ENCODE measurements at regions not wholly inside any gene's neighbourhood (a gene's known extent, or its start where the extent isn't known, plus 50 kb on each side); places are given as distances from the start of the nearest gene placed in this dataset.

DNA sequence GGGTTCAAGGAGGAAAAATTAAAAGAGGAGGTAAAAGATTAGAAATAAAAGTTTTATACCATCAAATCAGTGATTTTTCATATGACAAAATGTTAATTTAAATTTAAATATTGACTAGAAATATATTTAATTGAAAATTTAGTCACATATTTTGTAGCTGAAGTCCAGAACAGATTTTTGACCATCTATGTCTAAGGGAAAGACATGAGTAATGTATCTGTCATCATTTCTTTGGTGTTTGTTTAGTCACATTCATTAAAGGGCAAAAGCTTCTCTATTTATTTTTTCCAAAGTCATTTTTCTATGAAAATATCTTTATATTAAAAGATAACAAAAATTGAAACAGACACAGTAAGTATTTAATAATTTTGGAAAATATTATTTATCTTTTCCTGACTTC lies 252.0 kb upstream of the ISL1 start:
- ChIA-PET POLR2A (no interaction called here), CTCF (no interaction called here)
- no peaks in the 10 kb centered on the region for H3K36me3 ChIP-seq (ENCODE audit: control insufficient read depth in 2 of 2, insufficient read depth in 1 of 2, low read length in 2 of 2)
- H3K4me1 ChIP-seq (ENCODE audit: control insufficient read depth, insufficient read depth, low read length): no peaks in the 10 kb centered on the region
- no peak overlapping the region for H3K4me3 ChIP-seq (ENCODE audit: low read depth, low read length)
- no peak overlapping the region for H3K27ac ChIP-seq (ENCODE audit: extremely low read depth, low read depth, low read length)
- no peak for TF ChIP-seq HOXD13 (CRISPR knock-in tag; IDR thresholded peaks at IDR 0.05; ENCODE audit: borderline replicate concordance)
- H3K9me3 ChIP-seq (ENCODE audit: control insufficient read depth, insufficient read depth, low read depth, low read length): no peaks in the 10 kb centered on the region

DNA sequence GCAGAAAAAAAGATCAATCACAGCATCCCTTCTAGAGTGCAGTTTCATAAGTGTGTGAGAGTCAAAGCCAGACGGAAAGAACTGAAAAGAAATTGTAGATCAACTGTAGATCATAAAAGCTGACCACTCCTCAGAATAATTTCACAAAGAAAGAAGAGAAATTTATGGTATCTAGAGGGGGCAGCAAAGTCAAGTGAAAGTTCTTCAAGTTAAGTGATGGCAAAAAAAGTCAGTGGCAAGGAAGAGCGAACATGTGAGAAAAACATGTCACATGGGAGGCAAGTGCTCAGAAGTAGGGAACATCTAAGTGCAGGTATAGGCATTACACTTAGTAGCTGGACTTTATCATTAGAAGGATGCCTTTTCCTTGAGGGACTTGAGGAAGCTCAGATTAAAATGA lies 245.1 kb upstream of the ISL1 start:
- Histone ChIP-seq H3K9me3 (ENCODE audit: control insufficient read depth, insufficient read depth, low read depth, low read length) (no peaks in the 10 kb centered on the region; the same call in 1 of the 2 replicates), H3K4me1 (ENCODE audit: control insufficient read depth, insufficient read depth, low read length) (no peaks in the 10 kb centered on the region), H3K27ac (ENCODE audit: extremely low read depth, low read depth, low read length) (no peak overlapping the region), H3K36me3 (ENCODE audit: control insufficient read depth in 2 of 2, insufficient read depth in 1 of 2, low read length in 2 of 2) (no peaks in the 10 kb centered on the region), H3K4me3 (ENCODE audit: low read depth, low read length) (no peak overlapping the region)
- POLR2A ChIA-PET: no interaction called here
- TF ChIP-seq REPIN1 (tag by site-specific recombination; IDR thresholded peaks at IDR 0.05; ENCODE audit: low read depth): no peak
- no peak for TF ChIP-seq ZNF521 (tag by site-specific recombination; IDR thresholded peaks at IDR 0.05)
- TF ChIP-seq ZNF121 (tag by site-specific recombination; IDR thresholded peaks at IDR 0.05): no peak
- no peak for TF ChIP-seq SETDB1 (IDR thresholded peaks at IDR 0.05; ENCODE audit: insufficient read length, low read length)
- TF ChIP-seq ZEB2 (tag by site-specific recombination; IDR thresholded peaks at IDR 0.05): no peak
- TF ChIP-seq ZNF175 (tag by site-specific recombination; IDR thresholded peaks at IDR 0.05): no peak
- TF ChIP-seq ZNF302 (tag by site-specific recombination; IDR thresholded peaks at IDR 0.05; ENCODE audit: low read depth): no peak
- no peak for TF ChIP-seq ZNF266 (tag by site-specific recombination; IDR thresholded peaks at IDR 0.05; ENCODE audit: low read depth)
- no peak for TF ChIP-seq ZNF140 (tag by site-specific recombination; IDR thresholded peaks at IDR 0.05)
- no peak for TF ChIP-seq FEZF1 (tag by site-specific recombination; IDR thresholded peaks at IDR 0.05)
- no peak for TF ChIP-seq ZNF341 (tag by site-specific recombination; IDR thresholded peaks at IDR 0.05; ENCODE audit: low read depth)
- TF ChIP-seq, protein P1, sequence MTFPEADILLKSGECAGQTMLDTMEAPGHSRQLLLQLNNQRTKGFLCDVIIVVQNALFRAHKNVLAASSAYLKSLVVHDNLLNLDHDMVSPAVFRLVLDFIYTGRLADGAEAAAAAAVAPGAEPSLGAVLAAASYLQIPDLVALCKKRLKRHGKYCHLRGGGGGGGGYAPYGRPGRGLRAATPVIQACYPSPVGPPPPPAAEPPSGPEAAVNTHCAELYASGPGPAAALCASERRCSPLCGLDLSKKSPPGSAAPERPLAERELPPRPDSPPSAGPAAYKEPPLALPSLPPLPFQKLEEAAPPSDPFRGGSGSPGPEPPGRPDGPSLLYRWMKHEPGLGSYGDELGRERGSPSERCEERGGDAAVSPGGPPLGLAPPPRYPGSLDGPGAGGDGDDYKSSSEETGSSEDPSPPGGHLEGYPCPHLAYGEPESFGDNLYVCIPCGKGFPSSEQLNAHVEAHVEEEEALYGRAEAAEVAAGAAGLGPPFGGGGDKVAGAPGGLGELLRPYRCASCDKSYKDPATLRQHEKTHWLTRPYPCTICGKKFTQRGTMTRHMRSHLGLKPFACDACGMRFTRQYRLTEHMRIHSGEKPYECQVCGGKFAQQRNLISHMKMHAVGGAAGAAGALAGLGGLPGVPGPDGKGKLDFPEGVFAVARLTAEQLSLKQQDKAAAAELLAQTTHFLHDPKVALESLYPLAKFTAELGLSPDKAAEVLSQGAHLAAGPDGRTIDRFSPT (tag by site-specific recombination; IDR thresholded peaks at IDR 0.05): no peak
- no peak for TF ChIP-seq WT1 (tag by site-specific recombination; IDR thresholded peaks at IDR 0.05)
- TF ChIP-seq, protein P2, sequence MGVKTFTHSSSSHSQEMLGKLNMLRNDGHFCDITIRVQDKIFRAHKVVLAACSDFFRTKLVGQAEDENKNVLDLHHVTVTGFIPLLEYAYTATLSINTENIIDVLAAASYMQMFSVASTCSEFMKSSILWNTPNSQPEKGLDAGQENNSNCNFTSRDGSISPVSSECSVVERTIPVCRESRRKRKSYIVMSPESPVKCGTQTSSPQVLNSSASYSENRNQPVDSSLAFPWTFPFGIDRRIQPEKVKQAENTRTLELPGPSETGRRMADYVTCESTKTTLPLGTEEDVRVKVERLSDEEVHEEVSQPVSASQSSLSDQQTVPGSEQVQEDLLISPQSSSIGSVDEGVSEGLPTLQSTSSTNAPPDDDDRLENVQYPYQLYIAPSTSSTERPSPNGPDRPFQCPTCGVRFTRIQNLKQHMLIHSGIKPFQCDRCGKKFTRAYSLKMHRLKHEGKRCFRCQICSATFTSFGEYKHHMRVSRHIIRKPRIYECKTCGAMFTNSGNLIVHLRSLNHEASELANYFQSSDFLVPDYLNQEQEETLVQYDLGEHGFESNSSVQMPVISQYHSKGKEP (tag by site-specific recombination; IDR thresholded peaks at IDR 0.05): no peak
- TF ChIP-seq ZFP41 (tag by site-specific recombination; IDR thresholded peaks at IDR 0.05; ENCODE audit: borderline replicate concordance): no peak
- no peak for TF ChIP-seq ZNF624 (tag by site-specific recombination; IDR thresholded peaks at IDR 0.05)
- TF ChIP-seq GLI4 (tag by site-specific recombination; IDR thresholded peaks at IDR 0.05): no peak
- TF ChIP-seq ZNF777 (tag by site-specific recombination; IDR thresholded peaks at IDR 0.05; ENCODE audit: borderline replicate concordance): no peak
- no peak for TF ChIP-seq ZNF664 (tag by site-specific recombination; IDR thresholded peaks at IDR 0.05)
- CTCF ChIA-PET: no interaction called here

DNA sequence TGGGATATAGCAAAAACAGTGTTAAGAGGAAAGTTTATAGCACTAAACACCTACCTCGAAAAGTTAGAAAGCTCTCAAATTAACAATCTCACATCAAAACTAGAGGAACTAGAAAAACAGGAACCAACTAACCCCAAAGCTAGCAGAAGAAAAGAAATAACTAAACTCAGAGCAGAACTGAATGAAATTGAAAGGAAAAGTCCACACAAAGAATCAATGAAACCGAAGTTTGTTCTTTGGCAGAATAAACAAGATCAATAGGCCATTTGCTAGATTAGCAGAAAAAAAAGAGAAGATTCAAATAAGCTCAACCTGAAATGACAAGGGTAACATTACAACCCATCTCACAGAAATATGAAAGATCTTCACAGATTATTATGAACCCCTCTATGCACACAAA lies 234.8 kb upstream of the ISL1 start:
- TF ChIP-seq, protein P3, sequence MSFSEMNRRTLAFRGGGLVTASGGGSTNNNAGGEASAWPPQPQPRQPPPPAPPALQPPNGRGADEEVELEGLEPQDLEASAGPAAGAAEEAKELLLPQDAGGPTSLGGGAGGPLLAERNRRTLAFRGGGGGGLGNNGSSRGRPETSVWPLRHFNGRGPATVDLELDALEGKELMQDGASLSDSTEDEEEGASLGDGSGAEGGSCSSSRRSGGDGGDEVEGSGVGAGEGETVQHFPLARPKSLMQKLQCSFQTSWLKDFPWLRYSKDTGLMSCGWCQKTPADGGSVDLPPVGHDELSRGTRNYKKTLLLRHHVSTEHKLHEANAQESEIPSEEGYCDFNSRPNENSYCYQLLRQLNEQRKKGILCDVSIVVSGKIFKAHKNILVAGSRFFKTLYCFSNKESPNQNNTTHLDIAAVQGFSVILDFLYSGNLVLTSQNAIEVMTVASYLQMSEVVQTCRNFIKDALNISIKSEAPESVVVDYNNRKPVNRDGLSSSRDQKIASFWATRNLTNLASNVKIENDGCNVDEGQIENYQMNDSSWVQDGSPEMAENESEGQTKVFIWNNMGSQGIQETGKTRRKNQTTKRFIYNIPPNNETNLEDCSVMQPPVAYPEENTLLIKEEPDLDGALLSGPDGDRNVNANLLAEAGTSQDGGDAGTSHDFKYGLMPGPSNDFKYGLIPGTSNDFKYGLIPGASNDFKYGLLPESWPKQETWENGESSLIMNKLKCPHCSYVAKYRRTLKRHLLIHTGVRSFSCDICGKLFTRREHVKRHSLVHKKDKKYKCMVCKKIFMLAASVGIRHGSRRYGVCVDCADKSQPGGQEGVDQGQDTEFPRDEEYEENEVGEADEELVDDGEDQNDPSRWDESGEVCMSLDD (tag by site-specific recombination; IDR thresholded peaks at IDR 0.05): no peak
- no peak for TF ChIP-seq ZNF768 (tag by site-specific recombination; IDR thresholded peaks at IDR 0.05)
- no peak for TF ChIP-seq ZNF501 (tag by site-specific recombination; IDR thresholded peaks at IDR 0.05)
- no peak for TF ChIP-seq ZNF837 (tag by site-specific recombination; IDR thresholded peaks at IDR 0.05)
- TF ChIP-seq ZNF112 (tag by site-specific recombination; IDR thresholded peaks at IDR 0.05): no peak
- no peak for TF ChIP-seq ZNF175 (tag by site-specific recombination; IDR thresholded peaks at IDR 0.05)
- no peak for TF ChIP-seq ZNF629 (tag by site-specific recombination; IDR thresholded peaks at IDR 0.05)
- TF ChIP-seq ZNF529 (tag by site-specific recombination; IDR thresholded peaks at IDR 0.05; ENCODE audit: insufficient replicate concordance): no peak
- no peak for TF ChIP-seq ZNF302 (tag by site-specific recombination; IDR thresholded peaks at IDR 0.05; ENCODE audit: low read depth)
- TF ChIP-seq ZNF37A (tag by site-specific recombination; IDR thresholded peaks at IDR 0.05): no peak
- H3K4me1 ChIP-seq (ENCODE audit: control insufficient read depth, insufficient read depth, low read length): no peaks in the 10 kb centered on the region
- POLR2A ChIA-PET: no interaction called here
- H3K4me3 ChIP-seq (ENCODE audit: low read depth, low read length): no peak overlapping the region
- CTCF ChIA-PET: interaction anchor here (0.5 kb wide), 1 partner anchor 521 kb away, joined by 3 read pairs; no protein-coding TSS in a partner anchor
- no peaks in the 10 kb centered on the region for H3K9me3 ChIP-seq (ENCODE audit: control insufficient read depth, insufficient read depth, low read depth, low read length)
- H3K36me3 ChIP-seq (ENCODE audit: control insufficient read depth in 2 of 2, insufficient read depth in 1 of 2, low read length in 2 of 2): no peaks in the 10 kb centered on the region; a peak in 1 of 3 replicates
- no peak overlapping the region for H3K27ac ChIP-seq (ENCODE audit: extremely low read depth, low read depth, low read length)
